HCT116 (cell line): ENCODE measurements at regions not wholly inside any gene's neighbourhood (a gene's known extent, or its start where the extent isn't known, plus 50 kb on each side); places are given as distances from the start of the nearest gene placed in this dataset.

Experiments used
- ATAC-seq: fragments of 200-7000 bp; cut with Tn5 transposase; 2 replicates; pipeline ENCODE4 v1.9.1; 2020; ENCODE audit warnings: mild to moderate bottlenecking, moderate library complexity
- BruUV-seq: library from RNA; stranded (reverse); fragments of 400-500 nt; replicated peaks from 2 replicates; lab custom pipeline; 2021; lab: Mats Ljungman, UMichigan
- CTCF ChIA-PET: fragments of 300-600 bp; sonication (Branson Sonifier 250); formaldehyde crosslinking; loops from one replicate; lab custom pipeline; 2021; ENCODE audit warnings: antibody characterized with exemption; lab: Charles Lee
- POLR2A ChIA-PET: fragments of 300-600, 350-600 bp; sonication (Branson Sonifier 250); formaldehyde crosslinking; loops from one replicate; lab custom pipeline; 2021; ENCODE audit warnings: antibody characterized with exemption; lab: Charles Lee
- RAD21 ChIA-PET, 2 experiments: fragments of 300-600 bp; sonication (Branson Sonifier 250); formaldehyde crosslinking; loops; one replicate each; lab custom pipeline; 2023; ENCODE audit warnings: low total read pairs in 2 of 2; ENCODE audit not compliant: uncharacterized antibody in 2 of 2, unreplicated experiment in 2 of 2, low non-redundant PET in 1 of 2; lab: Charles Lee
- DNase-seq: peaks from one replicate; pipeline ENCODE4 v3.0.0-alpha.2; 2010; ENCODE audit warnings: low read depth, low spot score
- H2AFZ ChIP-seq: fragments of 200-600 bp; shearing (Covaris generic), sonication (generic); 2 replicates; pipeline ENCODE4 v1.6.1; 2017; ENCODE audit warnings: low read depth, mixed run types, mixed read lengths, antibody characterized with exemption, low read length; ENCODE audit not compliant: poor library complexity, severe bottlenecking
- H3K27ac ChIP-seq: 2 replicates; pipeline ENCODE4 v1.5.1; 2012; ENCODE audit warnings: low read depth, low read length
- H3K27me3 ChIP-seq: fragments of 200-600 bp; sonication (generic); 2 replicates; pipeline ENCODE4 v1.6.1; 2016; ENCODE audit warnings: mixed run types, low read length, mixed read lengths; ENCODE audit not compliant: insufficient read depth
- H3K36me3 ChIP-seq, 2 experiments: fragments of 200-500 bp in 1 of 2; fragments of 200-600 bp in 1 of 2; sonication (Bioruptor generic) in 1 of 2; sonication (generic) in 1 of 2; 2 replicates each; pipeline versions ENCODE4 v1.5.1 to v1.6.1; 2014 to 2016; ENCODE audit warnings: low read length in 2 of 2, inconsistent platforms in 1 of 2, mixed read lengths in 1 of 2, mixed run types in 1 of 2; ENCODE audit not compliant: insufficient read depth in 2 of 2, control insufficient read depth in 1 of 2
- H3K4me1 ChIP-seq, 2 experiments: fragments of 200-600 bp in 1 of 2; sonication (generic) in 1 of 2; 2 replicates each; pipeline versions ENCODE4 v1.5.1 to v1.6.1; 2012 to 2017; ENCODE audit warnings: low read length in 2 of 2, inconsistent platforms in 1 of 2, mild to moderate bottlenecking in 1 of 2, mixed read lengths in 1 of 2, mixed run types in 1 of 2, moderate library complexity in 1 of 2; ENCODE audit not compliant: insufficient read depth in 2 of 2, control insufficient read depth in 1 of 2
- H3K4me2 ChIP-seq: fragments of 200-600 bp; sonication (generic); 2 replicates; pipeline ENCODE4 v1.6.1; 2017; ENCODE audit warnings: mixed run types, low read length, mixed read lengths
- H3K4me3 ChIP-seq, 2 experiments: fragments of 200-600 bp in 1 of 2; sonication (generic) in 1 of 2; replicated peaks in 1 of 2; 2 replicates each; pipeline ENCODE4 v1.5.1; 2011 to 2016; ENCODE audit warnings: low read length in 2 of 2, control low read depth in 1 of 2, low read depth in 1 of 2, mild to moderate bottlenecking in 1 of 2, mixed read lengths in 1 of 2, mixed run types in 1 of 2
- H3K79me2 ChIP-seq: fragments of 200-600 bp; sonication (generic); 2 replicates; pipeline ENCODE4 v1.6.1; 2017; ENCODE audit warnings: mild to moderate bottlenecking, mixed run types, low read length, moderate library complexity, mixed read lengths; ENCODE audit not compliant: insufficient read depth
- H3K9ac ChIP-seq: fragments of 200-600 bp; sonication (generic); 2 replicates; pipeline ENCODE4 v1.6.1; 2016; ENCODE audit warnings: low read length, mixed read lengths
- H3K9me2 ChIP-seq: fragments of 200-600 bp; sonication (generic), shearing (Covaris generic); 2 replicates; pipeline ENCODE4 v1.6.1; 2017; ENCODE audit warnings: mixed run types, mild to moderate bottlenecking, moderate library complexity; ENCODE audit not compliant: insufficient read depth
- H3K9me3 ChIP-seq, 2 experiments: fragments of 200-500 bp in 1 of 2; fragments of 200-600 bp in 1 of 2; sonication (Bioruptor generic) in 1 of 2; sonication (generic) in 1 of 2; 2 replicates each; pipeline ENCODE4 v1.6.1; 2014 to 2017; ENCODE audit warnings: low read length in 2 of 2, mixed read lengths in 2 of 2, inconsistent platforms in 1 of 2, low read depth in 1 of 2, mild to moderate bottlenecking in 1 of 2, mixed run types in 1 of 2, moderate library complexity in 1 of 2; ENCODE audit not compliant: control insufficient read depth in 1 of 2, insufficient read depth in 1 of 2
- H4K20me1 ChIP-seq: fragments of 200-600 bp; sonication (generic), shearing (Covaris generic); 2 replicates; pipeline ENCODE4 v1.6.1; 2017; ENCODE audit warnings: mixed run types, mild to moderate bottlenecking, moderate library complexity; ENCODE audit not compliant: insufficient read depth
- ELF1 ChIP-seq: IDR thresholded peaks from 2 replicates; pipeline ENCODE4 v1.6.1; 2012; ENCODE audit warnings: low read depth, borderline replicate concordance
- FOSL1 ChIP-seq: IDR thresholded peaks from 2 replicates; pipeline ENCODE4 v1.6.1; 2012; ENCODE audit warnings: low read depth
- MAX ChIP-seq: IDR thresholded peaks from 2 replicates; pipeline ENCODE4 v1.6.1; 2012
- POLR2A ChIP-seq: IDR thresholded peaks from 2 replicates; pipeline ENCODE4 v1.7.0; 2011; ENCODE audit warnings: borderline replicate concordance; ENCODE audit not compliant: insufficient read depth, insufficient read length; ENCODE audit errors: extremely low read depth
- POLR2AphosphoS5 ChIP-seq: IDR thresholded peaks from 2 replicates; pipeline ENCODE4 v1.6.1; 2011; ENCODE audit warnings: mild to moderate bottlenecking, low read depth, low read length, moderate library complexity
- SIN3A ChIP-seq: IDR thresholded peaks from 2 replicates; pipeline ENCODE4 v1.6.1; 2012; ENCODE audit warnings: low read depth
- SP1 ChIP-seq: IDR thresholded peaks from 2 replicates; pipeline ENCODE4 v1.6.1; 2012; ENCODE audit warnings: low read depth
- ZNF274 ChIP-seq: fragments of 200-500 bp; sonication (Bioruptor generic); IDR thresholded peaks from 2 replicates; pipeline ENCODE4 v1.6.1; 2014; ENCODE audit warnings: mild to moderate bottlenecking, low read depth, low read length, inconsistent platforms
- intact Hi-C: fragments of 100-400 bp; cut with micrococcal nuclease; formaldehyde crosslinking; loops from 2 replicates; pipeline ENCODE4 v1.10.0; 2022
- TF ChIP-seq, protein P1 (sequence below), 3 experiments: fragments of 200-600 bp in 1 of 3; sonication (generic) in 1 of 3; IDR thresholded peaks in 2 of 3; conservative IDR thresholded peaks in 1 of 3; 2 replicates each; pipeline ENCODE4 v1.5.1; 2012 to 2017; ENCODE audit warnings: low read depth in 2 of 3, low read length in 2 of 3, antibody characterized with exemption in 1 of 3, borderline replicate concordance in 1 of 3, control low read depth in 1 of 3, mild to moderate bottlenecking in 1 of 3, mixed read lengths in 1 of 3, mixed run types in 1 of 3, moderate library complexity in 1 of 3; ENCODE audit not compliant: insufficient read depth in 1 of 3

DNA sequence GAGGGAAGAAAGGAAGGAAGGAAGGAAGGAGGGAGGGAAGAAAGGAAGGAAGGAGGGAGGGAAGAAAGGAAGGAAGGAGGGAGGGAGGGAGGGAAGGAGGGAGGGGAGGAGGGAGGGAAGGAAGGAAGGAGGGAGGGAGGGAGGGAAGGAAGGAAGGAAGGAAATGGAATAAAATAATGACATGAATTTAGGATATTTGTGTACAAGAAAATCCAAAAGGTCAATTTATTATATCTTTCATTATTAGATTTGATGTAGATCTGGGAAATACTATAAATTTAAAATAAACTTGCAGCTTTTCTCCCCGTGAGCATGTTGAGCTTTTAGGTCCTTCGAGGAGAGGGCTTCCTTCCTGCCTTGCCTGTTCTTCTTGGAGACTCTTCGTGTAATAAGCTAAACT, 398.6 kb upstream of the NRP1 start:
- no peaks in the 10 kb centered on the region for H3K36me3 ChIP-seq
- H3K4me1 ChIP-seq = no peaks in the 10 kb centered on the region
- intact Hi-C loops = no loop called here
- H3K27ac ChIP-seq = no peak overlapping the region
- ATAC-seq (no peak), DNase-seq (no peak)
- H4K20me1 ChIP-seq = no peaks in the 10 kb centered on the region
- no peaks in the 10 kb centered on the region for H3K9me2 ChIP-seq
- H3K27me3 ChIP-seq = no peaks in the 10 kb centered on the region; the same call in 1 of the 2 replicates
- H3K4me2 ChIP-seq = no peak overlapping the region
- no peak overlapping the region for H3K9ac ChIP-seq
- no peaks in the 10 kb centered on the region for H3K9me3 ChIP-seq
- no peak for TF ChIP-seq SP1
- TF ChIP-seq, protein P1, sequence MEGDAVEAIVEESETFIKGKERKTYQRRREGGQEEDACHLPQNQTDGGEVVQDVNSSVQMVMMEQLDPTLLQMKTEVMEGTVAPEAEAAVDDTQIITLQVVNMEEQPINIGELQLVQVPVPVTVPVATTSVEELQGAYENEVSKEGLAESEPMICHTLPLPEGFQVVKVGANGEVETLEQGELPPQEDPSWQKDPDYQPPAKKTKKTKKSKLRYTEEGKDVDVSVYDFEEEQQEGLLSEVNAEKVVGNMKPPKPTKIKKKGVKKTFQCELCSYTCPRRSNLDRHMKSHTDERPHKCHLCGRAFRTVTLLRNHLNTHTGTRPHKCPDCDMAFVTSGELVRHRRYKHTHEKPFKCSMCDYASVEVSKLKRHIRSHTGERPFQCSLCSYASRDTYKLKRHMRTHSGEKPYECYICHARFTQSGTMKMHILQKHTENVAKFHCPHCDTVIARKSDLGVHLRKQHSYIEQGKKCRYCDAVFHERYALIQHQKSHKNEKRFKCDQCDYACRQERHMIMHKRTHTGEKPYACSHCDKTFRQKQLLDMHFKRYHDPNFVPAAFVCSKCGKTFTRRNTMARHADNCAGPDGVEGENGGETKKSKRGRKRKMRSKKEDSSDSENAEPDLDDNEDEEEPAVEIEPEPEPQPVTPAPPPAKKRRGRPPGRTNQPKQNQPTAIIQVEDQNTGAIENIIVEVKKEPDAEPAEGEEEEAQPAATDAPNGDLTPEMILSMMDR (IDR thresholded peaks at IDR 0.05 in 2 of 3, conservative IDR thresholded peaks at IDR 0.05 in 1 of 3; ENCODE audit: borderline replicate concordance in 1 of 3, insufficient read depth in 1 of 3, low read depth in 2 of 3, low read length in 2 of 3) = no peak
- no peak for TF ChIP-seq MAX
- no peak for TF ChIP-seq ELF1
- TF ChIP-seq SIN3A = no peak
- no peak for TF ChIP-seq ZNF274
- TF ChIP-seq POLR2AphosphoS5 = no peak
- TF ChIP-seq POLR2A = no peak
- TF ChIP-seq FOSL1 = no peak
- H3K79me2 ChIP-seq = no peaks in the 10 kb centered on the region
- POLR2A ChIA-PET = no interaction called here
- no peak overlapping the region for H2AFZ ChIP-seq
- CTCF ChIA-PET = no interaction called here
- RAD21 ChIA-PET = no interaction called here
- BruUV-seq = no TSS peak
- no peak overlapping the region for H3K4me3 ChIP-seq
